WI38 (cell line): ENCODE measurements at regions not wholly inside any gene's neighbourhood (a gene's known extent, or its start where the extent isn't known, plus 50 kb on each side); places are given as distances from the start of the nearest gene placed in this dataset.
"Not testable (repeated sequence)": the region's sequence is repeated elsewhere in the genome, so short reads cannot be mapped to it uniquely, and the experiment has no call there.

Experiments
- H3K4me3 ChIP-seq: 2 replicates; pipeline ENCODE4 v1.5.1; 2011; ENCODE audit warnings: low read depth, mild to moderate bottlenecking, control low read depth, low read length
- CTCF ChIP-seq: IDR thresholded peaks from 2 replicates; pipeline ENCODE4 v1.5.1; 2012; ENCODE audit warnings: low read depth, mild to moderate bottlenecking, control low read depth, low read length

DNA sequence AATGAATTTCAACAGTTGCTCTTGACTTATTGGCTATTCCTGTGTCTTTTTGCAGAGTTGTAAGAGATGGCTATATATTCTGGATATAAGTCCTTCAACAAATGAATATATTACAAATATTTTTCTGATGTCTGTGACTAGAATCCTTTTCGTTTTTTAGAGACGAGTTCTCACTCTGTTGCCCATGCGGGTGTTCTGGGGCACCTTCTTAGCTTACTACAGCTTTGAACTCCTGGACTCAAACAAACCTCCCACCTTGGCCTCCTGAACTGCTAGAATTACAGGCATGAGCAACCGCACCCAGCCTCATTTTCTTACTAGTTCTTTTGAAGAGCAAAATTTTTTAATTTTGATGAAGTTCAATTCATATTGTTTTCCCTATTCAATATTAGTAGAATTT lies 287.8 kb downstream of the LIG4 start:
- TF ChIP-seq CTCF = no peak
- no peak overlapping the region for H3K4me3 ChIP-seq

DNA sequence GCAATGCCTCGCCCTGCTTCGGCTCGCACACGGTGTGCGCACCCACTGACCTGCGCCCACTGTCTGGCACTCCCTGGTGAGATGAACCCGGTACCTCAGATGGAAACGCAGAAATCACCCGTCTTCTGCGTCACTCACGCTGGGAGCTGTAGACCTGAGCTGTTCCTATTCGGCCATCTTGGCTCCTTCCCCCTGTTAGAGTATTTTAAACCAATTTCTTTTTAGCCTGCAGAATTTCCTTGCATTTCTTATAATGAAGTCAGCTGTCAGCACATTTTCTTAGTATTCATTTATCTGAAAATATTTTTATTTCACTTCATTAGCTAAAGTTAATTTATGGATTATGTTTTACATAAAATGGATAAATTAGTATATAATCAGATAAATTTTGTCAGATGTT lies 288.8 kb downstream of the LIG4 start:
- not testable (repeated sequence) for H3K4me3 ChIP-seq

DNA sequence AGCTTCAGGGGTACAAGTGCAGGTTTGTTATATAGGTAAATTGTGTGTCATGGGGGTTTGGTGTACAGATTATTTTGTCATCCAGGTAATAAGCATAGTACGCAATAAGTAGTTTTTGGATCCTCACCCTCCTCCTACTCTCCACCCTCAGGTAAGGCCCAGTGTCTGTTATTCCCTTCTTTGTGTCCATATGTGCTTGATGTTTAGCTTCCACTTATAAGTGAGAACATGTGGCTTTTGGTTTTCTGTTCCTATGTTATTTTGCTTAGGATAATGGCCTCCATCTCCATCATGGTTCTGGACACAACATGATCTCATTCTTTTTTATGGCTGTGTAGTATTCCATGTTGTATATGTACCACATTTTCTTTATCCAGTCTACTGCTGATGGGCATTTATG lies 298.4 kb downstream of the LIG4 start:
- not testable (repeated sequence) for H3K4me3 ChIP-seq

DNA sequence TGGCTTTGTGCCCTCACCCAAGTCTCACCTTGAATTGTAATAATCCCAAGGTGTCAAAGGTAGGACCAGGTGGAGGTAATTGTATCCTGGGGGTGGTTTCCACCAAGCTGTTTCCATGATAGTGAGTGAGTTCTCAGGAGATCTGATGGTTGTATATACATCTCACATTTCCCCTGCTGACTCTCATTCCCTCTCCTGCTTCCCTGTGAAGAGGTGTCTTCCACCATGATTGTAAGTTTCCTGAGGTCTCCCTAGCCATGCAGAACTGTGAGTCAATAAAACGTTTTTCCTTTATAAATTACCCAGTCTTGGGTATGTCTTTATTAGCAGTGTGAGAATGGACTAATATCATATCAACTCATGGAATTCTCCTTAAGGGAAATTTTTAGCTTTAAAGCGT lies 302.6 kb downstream of the LIG4 start:
- TF ChIP-seq CTCF = no peak

GRCh38 chr13:107907065-107907805 lies 308.1 kb downstream of the LIG4 start:
- no peak for TF ChIP-seq CTCF
- H3K4me3 ChIP-seq = no peak overlapping the region

More for the DNA sequence above, 302.6 kb downstream of the LIG4 start:
- H3K4me3 ChIP-seq = no peak overlapping the region

DNA sequence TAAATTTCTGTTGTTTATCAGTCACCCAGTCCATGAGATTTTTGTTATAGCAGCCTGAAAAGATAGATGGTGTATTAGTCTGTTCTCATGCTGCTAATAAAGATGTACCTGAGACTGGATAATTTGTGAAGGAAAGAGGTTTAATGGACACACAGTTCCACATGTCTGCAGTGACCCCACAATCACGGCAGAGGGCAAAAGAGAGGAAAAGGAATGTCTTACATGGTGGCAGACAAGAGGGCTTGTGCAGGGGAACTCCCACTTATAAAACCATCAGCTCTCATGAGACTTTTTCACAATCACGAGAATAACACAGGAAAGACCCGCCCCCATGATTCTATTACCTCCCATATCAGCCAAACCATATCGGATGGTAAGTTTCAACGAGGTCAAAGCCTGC lies 309.2 kb downstream of the LIG4 start:
- H3K4me3 ChIP-seq = no peak overlapping the region
- TF ChIP-seq CTCF = no peak

GRCh38 chr13:107901996-107902562 lies 313.3 kb downstream of the LIG4 start:
- no peak overlapping the region for H3K4me3 ChIP-seq
- no peak for TF ChIP-seq CTCF

DNA sequence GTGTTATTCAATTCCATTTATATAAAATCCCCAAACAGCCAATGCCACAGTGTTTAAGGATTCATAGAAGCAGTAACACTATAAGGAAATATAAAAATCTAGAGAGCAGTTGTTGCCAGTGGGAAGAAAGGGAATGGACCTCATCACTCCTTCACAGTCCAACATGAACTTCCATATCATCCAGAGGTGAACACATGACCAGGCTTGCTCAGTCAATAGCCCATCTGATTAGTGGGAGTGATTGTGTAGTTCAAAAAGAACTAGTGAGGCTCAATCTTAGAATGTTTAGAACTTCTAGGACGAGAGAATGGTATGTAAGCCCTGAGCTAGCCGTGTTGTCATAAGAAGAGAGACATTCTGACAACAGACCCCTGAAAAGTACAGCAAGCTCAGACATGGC lies 314.1 kb downstream of the LIG4 start:
- no peak overlapping the region for H3K4me3 ChIP-seq
- TF ChIP-seq CTCF = no peak
